DOHH2 (cell line): ENCODE measurements at regions not wholly inside any gene's neighbourhood (a gene's known extent, or its start where the extent isn't known, plus 50 kb on each side); places are given as distances from the start of the nearest gene placed in this dataset.

Experiments used
- CTCF ChIP-seq: fragments of 200-600 bp; sonication (generic); IDR thresholded peaks from one replicate; pipeline ENCODE4 v1.5.1; 2014; ENCODE audit warnings: antibody characterized with exemption, mild to moderate bottlenecking, low read depth, low read length; ENCODE audit not compliant: poor library complexity, severe bottlenecking
- EZH2phosphoT487 ChIP-seq: fragments of 200-600 bp; sonication (generic); IDR thresholded peaks from 2 replicates; pipeline ENCODE4 v1.6.1; 2017; ENCODE audit warnings: borderline replicate concordance, mild to moderate bottlenecking, antibody characterized with exemption, low read length, moderate library complexity, mixed read lengths

GRCh38 chr5:125967576-125967975 is 455.6 kb upstream of the GRAMD2B start:
- no peak for TF ChIP-seq CTCF
- no peak for TF ChIP-seq EZH2phosphoT487
